OCI-LY3 (cell line): ENCODE measurements at regions not wholly inside any gene's neighbourhood (a gene's known extent, or its start where the extent isn't known, plus 50 kb on each side); places are given as distances from the start of the nearest gene placed in this dataset.
A peak's percentile ranks its signal among the peaks of the same experiment; 100 is the strongest.

Experiments
- H2AFZ ChIP-seq: fragments of 200-600, 300-600 bp; shearing (Covaris generic); 2 replicates; pipeline ENCODE4 v1.6.0; 2014; ENCODE audit warnings: antibody characterized with exemption, low read depth, low read length
- H3K27ac ChIP-seq: fragments of 200-600, 300-600 bp; sonication (generic); 2 replicates; pipeline ENCODE4 v1.5.1; 2014; ENCODE audit warnings: mild to moderate bottlenecking, low read length, moderate library complexity, mixed read lengths
- H3K27me3 ChIP-seq: fragments of 200-600, 300-600 bp; sonication (generic); 2 replicates; pipeline ENCODE4 v1.6.1; 2014; ENCODE audit warnings: low read depth, low read length, mixed read lengths
- H3K36me3 ChIP-seq: fragments of 200-600, 300-600 bp; sonication (generic); replicated peaks from 2 replicates; pipeline ENCODE3; 2014; ENCODE audit warnings: low read depth, low read length, mixed read lengths
- H3K4me1 ChIP-seq: fragments of 300-600, 200-600 bp; sonication (generic); 2 replicates; pipeline ENCODE4 v1.6.1; 2014; ENCODE audit warnings: low read length, mixed read lengths
- H3K4me2 ChIP-seq: fragments of 200-600, 300-600 bp; sonication (generic); 2 replicates; pipeline ENCODE4 v1.6.1; 2014; ENCODE audit warnings: low read length, mixed read lengths
- H3K4me3 ChIP-seq: fragments of 300-600, 200-600 bp; sonication (generic); 2 replicates; pipeline ENCODE4 v1.5.1; 2014; ENCODE audit warnings: antibody characterized with exemption, mild to moderate bottlenecking, low read length, moderate library complexity
- H3K79me2 ChIP-seq: fragments of 300-600, 200-600 bp; shearing (Covaris generic); 2 replicates; pipeline ENCODE4 v1.6.1; 2014; ENCODE audit warnings: mild to moderate bottlenecking, low read length, mixed read lengths
- H3K9ac ChIP-seq: fragments of 300-600, 200-600 bp; shearing (Covaris generic); 2 replicates; pipeline ENCODE4 v1.6.0; 2014; ENCODE audit warnings: mild to moderate bottlenecking, low read length, moderate library complexity
- H3K9me3 ChIP-seq: fragments of 200-600, 300-600 bp; shearing (Covaris generic); 2 replicates; pipeline ENCODE4 v1.6.1; 2014; ENCODE audit warnings: low read length, mixed read lengths; ENCODE audit not compliant: insufficient read depth
- H4K20me1 ChIP-seq: fragments of 200-600, 300-600 bp; sonication (generic); 2 replicates; pipeline ENCODE4 v1.6.1; 2016; ENCODE audit warnings: low read length, mixed read lengths; ENCODE audit not compliant: insufficient read depth
- EZH2phosphoT487 ChIP-seq: fragments of 200-600 bp; shearing (Covaris generic); IDR thresholded peaks from 2 replicates; pipeline ENCODE4 v1.6.1; 2018; ENCODE audit warnings: antibody characterized with exemption, mixed run types, low read depth
- TF ChIP-seq, protein P1 (sequence below): fragments of 200-600, 300-600 bp; sonication (generic); IDR thresholded peaks from 2 replicates; pipeline ENCODE4 v1.5.1; 2014; ENCODE audit warnings: antibody characterized with exemption, low read length, low read depth

DNA sequence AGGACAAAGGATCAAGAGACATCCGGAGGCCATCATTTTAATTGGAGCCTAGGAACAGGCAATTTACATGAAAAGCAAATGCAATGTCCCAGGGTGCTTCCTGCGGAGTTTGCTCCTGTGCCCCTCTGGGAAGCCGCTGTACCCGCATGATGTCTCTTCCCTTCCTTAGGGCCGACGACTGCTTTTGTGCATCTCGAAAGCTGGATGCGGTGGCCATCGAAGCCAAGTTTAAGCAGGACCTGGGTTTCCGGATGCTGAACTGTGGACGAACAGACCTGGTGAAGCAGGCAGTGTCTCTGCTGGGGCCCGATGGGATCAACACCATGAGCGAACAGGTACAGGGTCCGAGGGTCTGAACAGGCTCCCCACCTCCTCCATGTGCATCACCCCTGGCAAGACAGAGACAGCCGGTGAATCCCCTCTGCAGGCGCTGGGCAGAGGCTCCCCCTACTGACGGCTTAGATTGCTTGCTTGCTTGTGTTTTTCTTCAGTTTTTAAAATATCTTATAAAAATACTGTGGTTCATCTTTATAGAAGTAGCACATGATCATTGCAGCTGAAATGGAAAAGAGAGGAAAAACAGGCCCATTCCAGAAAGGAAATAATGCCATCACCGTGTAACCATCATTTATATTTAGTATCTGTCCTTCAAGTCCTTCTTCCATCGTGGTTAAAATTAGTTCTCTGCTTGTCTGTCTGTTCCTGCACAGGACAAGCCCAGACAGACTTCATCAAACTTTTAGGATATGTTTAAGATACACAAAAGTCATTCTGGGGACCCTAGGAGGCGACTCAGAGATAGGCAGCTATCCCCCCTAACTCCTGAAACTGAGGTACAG lies 75.4 kb upstream of the PWP1 start:
- H3K4me3 ChIP-seq: no peak overlapping the region
- H2AFZ ChIP-seq: no peak overlapping the region
- no peak for TF ChIP-seq EZH2phosphoT487
- TF ChIP-seq, protein P1, sequence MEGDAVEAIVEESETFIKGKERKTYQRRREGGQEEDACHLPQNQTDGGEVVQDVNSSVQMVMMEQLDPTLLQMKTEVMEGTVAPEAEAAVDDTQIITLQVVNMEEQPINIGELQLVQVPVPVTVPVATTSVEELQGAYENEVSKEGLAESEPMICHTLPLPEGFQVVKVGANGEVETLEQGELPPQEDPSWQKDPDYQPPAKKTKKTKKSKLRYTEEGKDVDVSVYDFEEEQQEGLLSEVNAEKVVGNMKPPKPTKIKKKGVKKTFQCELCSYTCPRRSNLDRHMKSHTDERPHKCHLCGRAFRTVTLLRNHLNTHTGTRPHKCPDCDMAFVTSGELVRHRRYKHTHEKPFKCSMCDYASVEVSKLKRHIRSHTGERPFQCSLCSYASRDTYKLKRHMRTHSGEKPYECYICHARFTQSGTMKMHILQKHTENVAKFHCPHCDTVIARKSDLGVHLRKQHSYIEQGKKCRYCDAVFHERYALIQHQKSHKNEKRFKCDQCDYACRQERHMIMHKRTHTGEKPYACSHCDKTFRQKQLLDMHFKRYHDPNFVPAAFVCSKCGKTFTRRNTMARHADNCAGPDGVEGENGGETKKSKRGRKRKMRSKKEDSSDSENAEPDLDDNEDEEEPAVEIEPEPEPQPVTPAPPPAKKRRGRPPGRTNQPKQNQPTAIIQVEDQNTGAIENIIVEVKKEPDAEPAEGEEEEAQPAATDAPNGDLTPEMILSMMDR: peak; percentile 70
- no peaks in the 10 kb centered on the region for H3K36me3 ChIP-seq
- H3K4me2 ChIP-seq: no peak overlapping the region
- no peaks in the 10 kb centered on the region for H4K20me1 ChIP-seq
- H3K4me1 ChIP-seq: no peaks in the 10 kb centered on the region
- no peak overlapping the region for H3K27ac ChIP-seq
- no peaks in the 10 kb centered on the region for H3K79me2 ChIP-seq
- H3K27me3 ChIP-seq: peaks cover 9% of the 10 kb centered on the region; the same call in 1 of the 2 replicates
- no peaks in the 10 kb centered on the region for H3K9me3 ChIP-seq
- no peak overlapping the region for H3K9ac ChIP-seq

DNA sequence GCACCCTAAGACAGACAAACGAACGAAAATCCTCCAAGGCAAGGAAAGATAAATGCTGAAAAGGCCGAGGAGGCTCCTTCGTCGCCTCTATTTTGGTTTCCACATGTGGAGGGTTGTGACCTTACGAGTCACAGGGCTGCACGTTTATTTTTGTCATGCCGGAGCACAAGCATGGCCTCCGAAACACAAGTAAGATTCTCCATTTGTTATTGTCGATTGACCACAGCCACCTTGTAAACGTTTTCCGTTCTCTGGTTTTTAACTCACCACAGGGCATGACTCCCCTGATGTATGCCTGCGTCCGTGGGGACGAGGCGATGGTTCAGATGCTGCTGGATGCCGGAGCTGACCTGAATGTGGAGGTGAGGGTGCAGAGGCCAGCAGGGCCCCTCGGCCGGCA lies 73.1 kb upstream of the PWP1 start:
- no peak overlapping the region for H2AFZ ChIP-seq
- H3K9ac ChIP-seq: no peak overlapping the region
- no peak overlapping the region for H3K27ac ChIP-seq
- H3K9me3 ChIP-seq: no peaks in the 10 kb centered on the region
- no peaks in the 10 kb centered on the region for H4K20me1 ChIP-seq
- H3K4me1 ChIP-seq: no peaks in the 10 kb centered on the region
- TF ChIP-seq, protein P1: no peak
- no peak for TF ChIP-seq EZH2phosphoT487
- H3K4me2 ChIP-seq: no peak overlapping the region
- no peak overlapping the region for H3K4me3 ChIP-seq
- H3K27me3 ChIP-seq: peaks cover 27% of the 10 kb centered on the region
- H3K36me3 ChIP-seq: no peaks in the 10 kb centered on the region
- H3K79me2 ChIP-seq: no peaks in the 10 kb centered on the region

DNA sequence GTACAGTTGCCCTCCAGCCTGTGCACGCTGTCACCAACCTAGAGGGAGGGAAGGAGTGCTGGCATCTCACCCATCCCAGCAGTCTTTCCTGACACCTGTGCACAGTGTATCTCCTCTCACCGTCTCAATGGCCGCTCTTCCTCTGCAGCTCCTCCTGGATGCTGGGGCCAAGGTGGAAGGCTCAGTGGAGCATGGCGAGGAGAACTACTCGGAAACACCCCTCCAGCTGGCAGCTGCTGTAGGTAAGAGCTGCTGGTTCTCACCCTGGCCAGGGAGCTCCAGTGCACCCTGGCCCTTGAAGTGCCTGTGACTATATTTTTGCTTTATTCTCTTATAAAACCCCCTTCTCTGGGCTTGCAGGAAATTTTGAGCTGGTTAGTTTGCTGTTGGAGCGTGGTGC lies 68.7 kb upstream of the PWP1 start:
- peaks cover 28% of the 10 kb centered on the region for H3K27me3 ChIP-seq
- TF ChIP-seq, protein P1: no peak
- no peak for TF ChIP-seq EZH2phosphoT487

DNA sequence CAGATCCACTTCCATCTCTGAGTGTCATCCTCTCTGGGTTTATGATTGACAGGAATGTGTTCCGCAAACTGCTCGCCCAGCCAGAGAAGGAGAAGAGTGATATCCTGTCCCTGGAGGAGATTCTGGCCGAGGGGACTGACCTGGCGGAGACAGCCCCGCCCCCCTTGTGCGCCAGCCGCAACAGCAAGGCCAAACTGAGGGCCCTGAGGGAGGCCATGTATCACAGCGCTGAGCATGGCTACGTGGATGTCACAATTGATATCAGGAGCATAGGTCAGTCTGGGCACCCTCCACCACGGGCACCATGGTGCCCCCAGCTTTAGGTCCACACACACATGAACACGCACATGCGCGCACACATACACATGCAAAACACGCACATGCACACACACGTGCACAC lies 67.5 kb upstream of the PWP1 start:
- H3K36me3 ChIP-seq: no peaks in the 10 kb centered on the region
- peaks cover 26% of the 10 kb centered on the region for H3K27me3 ChIP-seq

More for the DNA sequence above, 68.7 kb upstream of the PWP1 start:
- Histone ChIP-seq H3K9ac (no peak overlapping the region), H3K36me3 (no peaks in the 10 kb centered on the region), H3K9me3 (no peaks in the 10 kb centered on the region), H3K79me2 (no peaks in the 10 kb centered on the region), H3K4me1 (no peaks in the 10 kb centered on the region), H2AFZ (no peak overlapping the region), H3K4me2 (no peak overlapping the region), H3K27ac (no peak overlapping the region), H4K20me1 (no peaks in the 10 kb centered on the region), H3K4me3 (no peak overlapping the region)

More for the DNA sequence above, 67.5 kb upstream of the PWP1 start:
- Histone ChIP-seq H3K4me1 (no peaks in the 10 kb centered on the region), H3K9ac (no peak overlapping the region), H3K4me3 (no peak overlapping the region), H3K4me2 (no peak overlapping the region), H2AFZ (no peak overlapping the region), H3K9me3 (no peaks in the 10 kb centered on the region), H4K20me1 (no peaks in the 10 kb centered on the region), H3K79me2 (no peaks in the 10 kb centered on the region), H3K27ac (no peak overlapping the region)
- no peak for TF ChIP-seq EZH2phosphoT487
- TF ChIP-seq, protein P1: no peak
